ENCODE measurements at regions not wholly inside any gene's neighbourhood (a gene's known extent, or its start where the extent isn't known, plus 50 kb on each side); places are given as distances from the start of the nearest gene placed in this dataset.
"Not testable (repeated sequence)": the region's sequence is repeated elsewhere in the genome, so short reads cannot be mapped to it uniquely, and the experiment has no call there.

- TF ChIP-seq EP300 (IDR thresholded peaks at IDR 0.05; ENCODE audit: borderline replicate concordance in 1 of 2, low read depth in 2 of 2, low read length in 2 of 2) (no peak), CHD1 (IDR thresholded peaks at IDR 0.05; ENCODE audit: low read depth, low read length) (no peak), HDAC2 (IDR thresholded peaks at IDR 0.05; ENCODE audit: borderline replicate concordance in 1 of 2, low read depth in 2 of 2, low read length in 2 of 2) (no peak), KDM4A (IDR thresholded peaks at IDR 0.05; ENCODE audit: low read depth, low read length, severe bottlenecking) (no peak), E2F6 (IDR thresholded peaks at IDR 0.05) (no peak)
These were observed 196.0 kb downstream of the BTBD3 start (continued) for GRCh38 chr20:12113468-12114371.

GRCh38 chr20:12129114-12129513 is 211.4 kb downstream of the BTBD3 start:
- H3K23me2 ChIP-seq (ENCODE audit: low read depth, low read length); H3K36me3 ChIP-seq (ENCODE audit: control insufficient read depth in 2 of 4, insufficient read depth in 4 of 4, low read length in 3 of 4); H2BK15ac ChIP-seq (ENCODE audit: low read length); H3K4me1 ChIP-seq (replicated peaks in 1 of 4; ENCODE audit: control insufficient read depth in 3 of 4, insufficient read depth in 4 of 4, low read length in 3 of 4); H2AK5ac ChIP-seq (ENCODE audit: low read depth, low read length); H3K27me3 ChIP-seq (replicated peaks in 1 of 4; ENCODE audit: control insufficient read depth in 3 of 4, extremely low read depth in 1 of 4, insufficient read depth in 3 of 4, low read length in 3 of 4); H3K14ac ChIP-seq (ENCODE audit: insufficient read length); H4K20me1 ChIP-seq (replicated peaks in 1 of 2; ENCODE audit: control insufficient read depth in 1 of 2, insufficient read depth in 2 of 2, low read length in 2 of 2); FAIRE-seq; H3K27ac ChIP-seq (ENCODE audit: low read depth, low read length); H2AFZ ChIP-seq (ENCODE audit: low read length); H3K79me1 ChIP-seq (ENCODE audit: low read depth, low read length); H4K91ac ChIP-seq (replicated peaks; ENCODE audit: insufficient read length, low read length); H2BK12ac ChIP-seq (ENCODE audit: low read depth, low read length); H3K79me2 ChIP-seq (ENCODE audit: control insufficient read depth in 1 of 2, insufficient read depth in 2 of 2, low read length in 2 of 2); H3K56ac ChIP-seq (replicated peaks; ENCODE audit: insufficient read length, low read depth, low read length); H2BK5ac ChIP-seq (ENCODE audit: low read depth, low read length); H3K23ac ChIP-seq (ENCODE audit: insufficient read length); H3K18ac ChIP-seq (ENCODE audit: extremely low read depth, low read length); POLR2A ChIA-PET (ENCODE audit: partially characterized antibody); H4K8ac ChIP-seq (ENCODE audit: extremely low read depth, insufficient read depth, low read length); H2BK20ac ChIP-seq (ENCODE audit: low read length); H3K4me2 ChIP-seq (ENCODE audit: insufficient read depth in 1 of 2, low read depth in 2 of 2, low read length in 2 of 2); H2BK120ac ChIP-seq (replicated peaks; ENCODE audit: low read depth, low read length); H3K4ac ChIP-seq (replicated peaks; ENCODE audit: insufficient read length, low read depth, low read length); H4K5ac ChIP-seq (ENCODE audit: insufficient read length, low read depth, low read length); H3K4me3 ChIP-seq (ENCODE audit: extremely low read depth in 1 of 4, insufficient read depth in 2 of 4, low read depth in 3 of 4, low read length in 4 of 4); H3K9ac ChIP-seq (replicated peaks in 1 of 4; ENCODE audit: extremely low read depth in 1 of 4, low read depth in 3 of 4, low read length in 3 of 4); H3K9me3 ChIP-seq (ENCODE audit: insufficient read depth in 2 of 2, low read depth in 1 of 2, low read length in 1 of 2): not testable (repeated sequence)
- peak in 1 of 2 experiments; percentile 61 for DNase-seq (ENCODE audit: low read depth in 1 of 2, low spot score in 2 of 2)
- 78% methylated on average over 9 of the region's 13 CpGs; no CpG with 5 or more reads in 1 of the 2 experiments for WGBS, 2 experiments (ENCODE audit: extremely low coverage in 1 of 2, insufficient coverage in 1 of 2, insufficient read length in 1 of 2, insufficient replicate concordance in 2 of 2, low coverage in 1 of 2, low lambda C conversion rate in 2 of 2, missing lambda C conversion rate in 1 of 2)
- CTCF ChIA-PET (ENCODE audit: partially characterized antibody): interaction anchor here (1.2 kb wide), 1 partner anchor 229 kb away, joined by 3 read pairs; no protein-coding TSS in a partner anchor

All from H1 (cell line).